GM19395 (cell line): ENCODE measurements at regions not wholly inside any gene's neighbourhood (a gene's known extent, or its start where the extent isn't known, plus 50 kb on each side); places are given as distances from the start of the nearest gene placed in this dataset.

Source experiments
- ATAC-seq: cut with Tn5 transposase; IDR thresholded peaks from one replicate; pipeline ENCODE4 v1.9.1; 2021; ENCODE audit warnings: mild to moderate bottlenecking, moderate library complexity; ENCODE audit not compliant: unreplicated experiment

DNA sequence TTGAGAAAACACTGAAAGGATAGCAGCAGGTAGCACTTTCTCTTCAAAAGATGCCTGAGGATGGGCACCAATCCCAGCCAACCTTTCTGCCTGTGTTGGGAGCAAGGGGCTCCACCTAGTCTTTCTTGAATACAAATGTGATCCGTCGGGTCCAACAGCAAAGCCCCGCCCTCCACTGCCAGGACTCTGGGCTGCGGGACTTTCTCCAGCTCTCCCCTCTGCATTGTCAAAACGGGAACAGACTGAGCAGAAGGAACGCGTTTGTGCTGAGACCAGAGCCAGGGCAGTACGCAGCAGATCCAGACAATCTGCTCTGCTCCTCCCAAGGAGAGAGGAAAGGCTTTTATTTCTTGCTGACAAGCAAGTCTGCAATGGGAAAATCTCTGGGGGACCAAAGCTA is 139.7 kb downstream of the SEC61B start:
- ATAC-seq: no peak

DNA sequence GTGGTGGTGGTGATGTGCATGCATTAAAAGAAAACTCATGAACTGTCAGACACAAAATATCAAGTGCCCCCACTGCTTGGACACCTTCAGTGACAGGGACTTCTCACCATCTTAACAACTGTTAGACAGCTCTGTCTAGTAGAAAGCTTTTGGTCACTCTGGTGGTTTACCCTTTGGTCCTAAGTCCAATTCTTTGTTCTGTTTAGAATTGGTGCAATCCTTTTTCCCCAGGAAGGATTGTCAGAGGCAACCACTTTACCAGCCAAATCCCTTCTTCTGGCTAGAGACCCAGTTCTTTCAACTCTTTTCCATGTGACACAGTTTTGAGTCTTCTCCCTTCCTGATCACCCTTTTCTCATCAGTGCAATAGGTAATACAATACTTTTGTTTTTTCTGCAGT is 140.2 kb downstream of the SEC61B start:
- no peak for ATAC-seq

DNA sequence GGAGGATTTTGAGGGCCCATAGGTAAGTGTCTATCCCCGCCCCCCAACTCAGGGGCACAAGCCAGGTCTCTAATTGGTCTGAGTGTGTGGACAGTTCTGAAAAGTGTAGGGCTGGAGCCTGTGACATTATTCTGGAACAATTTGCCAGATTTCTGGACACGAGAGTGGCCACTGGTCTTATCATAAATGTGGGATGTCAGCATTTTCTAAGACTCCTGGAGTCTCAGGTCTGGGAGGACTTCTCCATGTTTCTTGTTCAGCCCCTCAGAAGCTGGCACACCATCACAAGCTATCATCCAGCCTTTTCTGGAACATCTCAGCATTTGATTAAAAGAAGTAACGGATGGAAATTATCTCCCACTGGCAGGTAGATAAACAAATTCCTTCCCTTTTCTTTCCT is 141.4 kb downstream of the SEC61B start:
- ATAC-seq: no peak

DNA sequence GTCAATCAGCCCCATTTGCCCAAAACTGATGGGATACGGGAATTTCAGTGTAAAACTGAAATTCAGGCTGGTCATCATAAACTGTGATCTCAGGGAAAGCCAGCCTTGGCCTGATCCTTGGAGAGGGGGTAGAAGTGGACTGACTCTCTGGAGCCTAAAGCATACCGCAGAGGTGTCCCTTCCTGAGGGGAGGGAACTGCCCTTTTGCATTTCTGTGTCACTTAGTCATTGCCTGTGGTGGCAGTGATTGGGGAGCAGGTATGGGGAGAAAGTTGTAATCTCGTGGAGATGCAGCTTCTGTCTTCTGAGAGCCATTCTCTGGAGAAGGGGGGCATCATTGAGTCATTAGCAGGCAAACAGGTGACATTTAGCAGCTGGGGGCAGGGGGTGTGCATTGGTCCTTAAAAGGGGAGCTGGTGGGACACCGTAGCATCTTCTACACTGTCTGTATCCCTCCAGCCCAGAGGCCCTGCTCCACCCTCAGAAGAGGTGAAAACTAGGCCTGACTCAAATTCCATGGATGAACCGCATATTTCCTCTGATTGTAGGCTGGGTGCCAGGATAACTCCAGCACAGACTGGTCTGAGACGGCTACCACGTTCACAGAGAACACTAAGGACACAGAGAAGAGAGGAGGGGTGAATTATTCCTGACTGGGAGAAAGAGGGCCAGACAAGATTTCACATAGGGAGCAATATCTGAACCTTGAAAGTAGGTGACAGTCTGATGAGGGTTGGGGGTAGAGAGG is 143.3 kb downstream of the SEC61B start:
- no peak for ATAC-seq

DNA sequence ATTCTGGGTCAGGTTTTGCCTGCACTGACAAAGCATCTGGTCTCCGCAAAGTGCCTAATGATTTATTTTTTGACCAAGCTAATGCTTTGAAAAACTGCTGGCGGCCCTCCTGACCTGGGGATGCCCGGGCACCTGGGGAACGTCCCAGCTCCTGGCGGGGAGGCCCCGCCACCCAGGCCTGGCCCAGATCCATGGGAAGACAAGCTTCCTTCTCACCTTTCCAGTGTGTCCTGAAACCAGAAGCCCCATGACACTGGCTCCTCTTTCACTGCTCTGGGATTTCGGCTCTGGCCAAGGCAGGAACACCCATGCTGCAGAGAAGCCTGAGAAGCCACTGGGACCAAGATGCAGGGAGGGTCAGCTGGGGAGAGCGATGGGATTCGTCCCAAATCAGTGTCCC is 144.1 kb downstream of the SEC61B start:
- ATAC-seq: no peak

DNA sequence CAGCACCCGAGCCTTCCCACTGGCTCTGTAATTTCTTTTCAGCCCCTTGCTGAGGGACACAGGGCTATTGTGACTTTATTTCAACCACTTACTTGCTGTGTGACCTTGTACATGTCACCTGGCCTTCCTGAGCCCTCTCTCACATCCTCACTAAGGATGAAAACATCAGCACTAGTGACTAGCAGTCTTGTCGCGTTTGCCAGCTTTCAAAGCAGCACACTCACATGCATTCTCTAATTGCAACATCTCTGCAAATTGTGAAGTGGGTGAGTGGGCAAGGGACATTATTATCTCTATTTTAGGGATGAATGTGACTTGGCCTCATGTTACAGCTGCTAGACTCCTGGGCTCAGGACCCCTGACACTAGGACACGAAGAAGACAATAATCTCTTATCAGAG is 144.5 kb downstream of the SEC61B start:
- ATAC-seq: no peak

DNA sequence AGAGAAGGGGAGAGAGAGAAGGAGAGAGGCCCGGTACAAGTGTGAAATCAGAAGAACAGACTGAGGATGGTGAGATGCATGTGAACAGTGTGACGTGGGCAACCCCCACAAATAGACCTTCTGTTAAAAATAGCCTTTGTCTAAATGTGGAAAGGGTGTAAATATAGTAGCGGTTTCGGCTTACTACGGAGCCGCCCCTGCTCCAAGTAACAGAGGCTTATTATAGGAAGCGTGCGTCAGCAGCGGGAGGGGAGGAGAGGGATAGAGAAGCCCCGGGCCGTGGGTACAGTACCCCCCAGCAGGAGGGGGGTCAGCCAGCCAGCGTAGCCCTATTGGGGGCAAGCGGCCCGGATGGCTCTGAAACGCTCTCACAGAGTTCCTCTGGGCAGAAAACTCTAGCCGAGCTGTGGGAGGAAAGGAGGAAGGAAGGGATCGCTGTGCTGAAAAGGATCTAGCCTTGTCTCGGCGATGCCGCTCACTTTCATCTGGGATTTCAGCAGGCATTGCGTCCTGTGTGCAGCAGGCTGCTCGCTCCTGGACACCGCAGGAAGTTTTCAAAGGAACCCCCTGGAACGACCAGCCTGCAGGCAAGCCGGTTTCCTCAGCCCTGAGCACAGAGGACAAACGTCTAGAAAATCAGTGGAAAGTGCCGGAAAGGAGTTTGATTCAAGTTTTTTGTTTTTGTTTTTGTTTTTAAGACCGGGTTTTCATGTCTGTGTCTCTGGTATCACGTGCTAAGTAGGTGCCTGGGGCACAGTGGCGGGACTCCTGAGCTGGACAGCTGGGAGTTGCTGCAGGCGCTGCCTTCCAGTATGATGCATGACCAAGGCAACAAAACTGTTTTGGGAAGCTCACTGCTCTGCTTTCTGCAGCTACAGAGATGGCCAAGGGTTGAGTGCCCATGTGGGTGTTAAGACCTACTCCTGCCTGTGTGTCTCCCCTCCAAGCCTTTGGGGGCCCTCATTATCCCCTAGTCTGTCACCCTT is 146.6 kb downstream of the SEC61B start:
- peak; percentile 75 for ATAC-seq

DNA sequence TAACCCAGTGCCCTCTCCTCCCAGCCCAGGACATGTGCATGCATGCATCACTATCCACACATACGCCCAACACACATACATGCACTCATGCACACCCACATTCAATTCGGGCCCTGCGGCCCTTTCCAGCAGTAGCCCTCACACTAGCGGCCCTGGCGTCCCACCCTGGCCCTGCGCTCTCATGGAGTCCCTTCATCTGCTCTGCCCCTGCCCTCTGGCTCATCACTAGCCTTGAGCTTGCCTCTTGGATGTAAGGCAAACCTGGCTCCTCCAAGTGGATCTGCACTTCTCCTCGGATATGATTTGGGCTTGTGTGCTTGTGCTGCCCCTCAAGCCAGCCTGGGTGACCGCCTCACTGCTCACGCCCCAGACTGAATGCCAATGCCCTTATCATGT is 147.2 kb downstream of the SEC61B start:
- no peak for ATAC-seq

DNA sequence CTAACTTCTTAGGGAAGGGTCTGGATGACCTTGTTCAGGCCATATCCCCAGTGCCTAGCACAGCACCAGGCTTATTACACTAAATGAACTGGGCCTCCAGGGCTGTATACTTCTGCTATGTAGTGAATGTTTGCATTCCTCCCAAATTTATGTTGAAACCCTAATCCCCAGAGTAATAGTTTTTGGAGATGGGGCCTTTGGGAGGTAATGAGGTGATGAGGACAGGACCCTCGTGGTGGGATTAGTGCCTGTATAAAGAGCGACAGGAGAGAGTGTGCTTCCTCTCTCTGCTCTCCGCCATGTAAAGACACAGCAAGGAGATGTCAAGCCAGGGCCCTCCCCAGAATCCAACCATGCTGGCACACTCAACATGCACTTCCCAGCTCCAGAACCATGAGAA is 148.3 kb downstream of the SEC61B start:
- no peak for ATAC-seq

DNA sequence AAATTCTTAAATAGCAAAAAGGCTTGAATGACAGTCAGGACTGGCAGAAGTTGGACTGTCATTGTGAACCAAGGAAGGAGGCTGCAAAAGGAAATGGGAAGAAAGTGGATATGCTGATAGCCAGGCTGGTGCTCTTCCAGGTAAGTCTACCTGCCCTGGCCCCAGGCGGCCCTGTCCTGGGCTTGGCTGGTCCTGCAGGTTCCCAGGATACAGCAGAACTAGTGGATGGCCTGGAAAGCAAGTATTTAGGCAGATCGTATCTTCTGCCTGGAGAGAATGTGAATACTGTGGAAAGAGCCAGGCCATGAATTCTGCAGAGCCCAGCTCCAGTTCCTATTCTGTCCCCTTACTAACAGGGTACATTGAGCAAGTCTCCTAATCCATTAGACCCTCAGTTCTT is 149.3 kb downstream of the SEC61B start:
- ATAC-seq: no peak

DNA sequence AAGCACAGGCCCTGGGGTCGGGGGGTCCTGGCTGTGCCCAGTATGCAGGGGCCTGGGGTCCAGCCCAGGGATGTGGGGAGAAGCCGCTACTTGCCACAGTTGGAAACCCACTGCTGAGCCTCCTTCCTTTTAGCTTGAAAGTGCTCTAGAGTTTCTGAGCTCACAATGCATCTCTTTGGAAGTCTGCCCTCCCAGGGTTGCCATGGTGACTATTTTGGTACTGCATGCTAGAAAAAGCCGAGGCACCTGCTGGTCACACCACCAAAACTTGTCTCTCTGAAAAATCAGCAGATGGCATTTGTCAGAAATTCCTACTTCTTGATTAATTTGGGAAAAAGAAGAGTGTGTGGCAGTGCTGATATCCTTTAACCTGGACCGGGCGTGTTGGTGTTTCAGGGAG is 151.8 kb downstream of the SEC61B start:
- no peak for ATAC-seq

DNA sequence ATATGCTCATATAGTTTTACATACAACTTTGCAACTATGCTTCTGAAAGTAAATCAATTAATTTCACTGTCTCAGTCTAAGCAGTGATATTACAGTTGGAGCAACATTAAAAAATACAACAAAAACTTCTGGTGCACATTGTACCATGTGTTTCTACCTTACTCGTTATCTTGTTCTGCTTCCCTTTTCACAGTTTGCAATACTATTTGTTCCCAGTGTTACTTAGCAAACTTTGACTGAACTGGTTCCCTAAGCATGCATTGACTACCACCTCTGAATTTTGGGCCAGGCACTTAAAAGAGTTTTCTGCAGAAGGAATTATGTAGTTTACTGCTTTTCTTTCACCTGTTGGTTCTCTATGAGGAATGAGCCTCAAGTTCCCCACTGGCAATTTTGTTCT is 152.7 kb downstream of the SEC61B start:
- ATAC-seq: no peak

DNA sequence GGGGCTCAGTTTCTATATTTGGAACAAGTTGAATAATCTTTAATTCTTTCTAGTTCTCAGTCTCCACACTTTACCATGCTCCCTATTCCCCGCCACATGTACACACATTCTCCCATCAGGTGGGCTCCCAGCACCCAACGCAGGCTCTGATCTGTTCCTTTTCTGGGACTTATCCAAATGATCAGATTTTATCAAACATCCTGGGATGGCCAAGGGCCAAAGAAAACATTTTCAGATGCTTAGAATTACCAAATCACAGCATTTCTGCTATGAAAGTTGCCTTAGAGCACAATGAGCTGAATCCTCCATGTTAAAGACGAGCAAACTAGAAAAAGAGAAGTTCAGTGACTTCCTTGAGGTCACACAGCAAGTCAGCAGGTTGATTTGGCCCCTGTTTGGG is 153.4 kb downstream of the SEC61B start:
- no peak for ATAC-seq

DNA sequence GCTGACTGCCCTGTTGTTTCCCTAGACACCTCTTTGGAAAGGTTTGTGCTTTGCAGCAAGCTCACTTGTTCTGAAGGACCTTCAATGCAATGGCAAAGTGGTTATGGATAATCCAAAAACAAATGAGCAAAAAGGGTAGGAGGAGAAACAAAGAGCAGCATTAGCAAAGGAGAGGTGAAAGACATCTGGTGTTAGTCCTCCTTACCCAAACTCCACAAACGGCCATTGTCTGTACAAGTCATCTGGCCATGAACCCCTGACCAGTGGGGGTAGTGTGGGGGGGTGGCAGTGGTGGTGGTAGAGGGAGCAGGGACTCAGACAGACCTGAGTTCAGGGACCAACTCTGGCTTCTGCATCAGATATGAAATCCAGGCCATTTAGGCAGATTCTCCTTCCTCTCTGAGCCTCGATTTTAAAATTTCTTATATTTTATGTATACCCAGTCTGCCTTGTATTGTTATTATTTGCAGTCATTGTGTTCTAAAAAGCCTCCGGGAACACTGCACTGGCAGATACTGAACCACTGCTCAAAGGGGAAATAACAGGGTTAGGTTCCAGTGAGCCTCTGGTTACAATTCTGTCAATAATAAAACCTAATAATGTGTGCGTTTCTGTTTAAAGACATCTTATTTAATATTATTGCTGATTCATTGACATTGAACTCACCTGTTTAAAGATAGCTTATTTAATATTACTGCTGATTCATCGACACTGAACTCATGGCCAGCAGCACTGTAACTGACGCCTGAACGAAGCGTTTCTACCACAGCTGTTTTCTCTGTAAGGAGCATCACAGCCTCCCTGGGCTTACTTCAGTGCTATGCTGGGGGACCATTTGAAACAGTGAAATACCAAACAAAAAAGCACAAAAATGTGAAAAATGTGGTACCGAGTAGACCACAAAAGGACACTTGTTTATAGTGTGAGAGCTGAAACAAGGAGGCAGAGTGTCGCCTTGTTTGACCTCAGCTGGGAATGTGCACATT is 156.0 kb downstream of the SEC61B start:
- no peak for ATAC-seq

DNA sequence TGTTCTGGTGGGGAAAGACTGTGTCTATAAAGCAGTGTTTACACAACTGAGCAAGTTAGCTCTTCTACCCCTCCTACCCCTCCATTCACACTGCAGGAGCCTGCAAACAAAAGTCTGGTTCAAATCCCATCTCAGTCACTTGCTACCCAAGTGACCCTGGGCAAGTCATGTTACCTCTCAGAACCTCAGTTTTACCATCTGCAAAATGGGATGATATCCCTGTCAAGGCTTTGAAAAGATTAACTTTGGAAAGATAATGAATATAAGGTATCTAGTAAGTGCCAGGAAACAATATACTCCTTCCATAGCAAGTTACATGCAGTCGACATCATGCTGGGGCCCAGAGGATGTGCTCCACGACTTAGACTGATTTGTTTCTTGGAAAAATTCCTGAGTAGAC is 161.5 kb downstream of the SEC61B start:
- no peak for ATAC-seq

DNA sequence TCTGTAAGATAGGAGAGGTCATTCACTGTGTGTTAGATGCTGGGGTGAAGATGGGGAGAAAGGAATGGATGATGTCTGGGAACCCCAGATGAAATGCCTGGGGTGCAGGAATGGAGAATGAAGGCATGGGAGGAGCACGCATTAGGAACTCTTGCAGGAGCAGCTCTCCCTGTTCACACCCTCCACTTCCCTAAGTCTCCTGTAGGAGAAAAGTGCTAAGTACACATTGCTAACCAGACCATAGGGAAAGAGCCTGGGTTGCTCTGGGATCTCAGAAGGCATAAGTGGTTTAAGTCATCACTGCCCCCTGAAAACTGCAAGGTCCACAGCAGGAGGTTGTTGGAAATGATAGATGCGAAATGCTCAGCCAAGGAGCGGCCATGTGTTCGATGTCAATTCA is 163.1 kb downstream of the SEC61B start:
- no peak for ATAC-seq

DNA sequence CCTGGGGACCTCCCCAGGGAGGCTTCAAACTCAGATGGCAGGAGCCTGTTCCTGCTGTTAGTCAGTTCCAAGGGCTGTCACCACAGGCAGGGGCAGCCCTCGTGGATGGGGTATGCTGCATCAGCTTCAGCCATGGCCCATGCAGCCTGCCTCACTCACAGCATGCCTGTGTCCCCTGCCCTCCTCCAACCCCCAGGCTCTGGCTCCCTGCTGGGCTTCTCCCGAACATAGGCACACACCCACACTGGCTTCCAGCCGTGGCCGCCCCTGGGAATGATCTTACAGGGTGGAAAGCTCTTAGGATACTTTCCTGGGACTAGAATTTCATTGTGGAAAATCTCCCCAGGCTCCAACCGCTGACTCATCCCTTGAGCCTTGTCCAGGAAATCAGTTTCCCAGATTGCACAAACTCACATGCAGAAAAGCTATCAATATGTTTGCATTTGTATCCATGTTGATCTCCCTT is 163.8 kb downstream of the SEC61B start:
- ATAC-seq: no peak

DNA sequence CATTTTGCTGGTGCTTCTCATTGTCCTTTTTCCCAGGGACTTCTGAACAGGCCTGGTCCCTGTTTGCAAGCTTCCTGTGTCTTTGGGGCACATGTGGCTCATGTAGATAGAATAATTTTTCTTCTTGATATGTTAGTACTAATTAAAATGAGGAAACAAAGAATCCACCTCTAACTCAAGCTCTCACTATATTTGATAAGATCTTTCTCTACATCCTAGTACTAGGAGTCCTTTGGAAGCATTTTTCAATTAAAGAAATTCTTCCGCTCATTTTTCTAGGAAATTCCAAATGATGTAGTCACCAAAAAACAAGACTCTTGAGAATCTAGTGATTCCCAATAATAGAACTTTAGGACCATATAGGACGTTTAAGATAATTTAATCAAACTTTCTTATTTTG is 165.3 kb downstream of the SEC61B start:
- no peak for ATAC-seq

DNA sequence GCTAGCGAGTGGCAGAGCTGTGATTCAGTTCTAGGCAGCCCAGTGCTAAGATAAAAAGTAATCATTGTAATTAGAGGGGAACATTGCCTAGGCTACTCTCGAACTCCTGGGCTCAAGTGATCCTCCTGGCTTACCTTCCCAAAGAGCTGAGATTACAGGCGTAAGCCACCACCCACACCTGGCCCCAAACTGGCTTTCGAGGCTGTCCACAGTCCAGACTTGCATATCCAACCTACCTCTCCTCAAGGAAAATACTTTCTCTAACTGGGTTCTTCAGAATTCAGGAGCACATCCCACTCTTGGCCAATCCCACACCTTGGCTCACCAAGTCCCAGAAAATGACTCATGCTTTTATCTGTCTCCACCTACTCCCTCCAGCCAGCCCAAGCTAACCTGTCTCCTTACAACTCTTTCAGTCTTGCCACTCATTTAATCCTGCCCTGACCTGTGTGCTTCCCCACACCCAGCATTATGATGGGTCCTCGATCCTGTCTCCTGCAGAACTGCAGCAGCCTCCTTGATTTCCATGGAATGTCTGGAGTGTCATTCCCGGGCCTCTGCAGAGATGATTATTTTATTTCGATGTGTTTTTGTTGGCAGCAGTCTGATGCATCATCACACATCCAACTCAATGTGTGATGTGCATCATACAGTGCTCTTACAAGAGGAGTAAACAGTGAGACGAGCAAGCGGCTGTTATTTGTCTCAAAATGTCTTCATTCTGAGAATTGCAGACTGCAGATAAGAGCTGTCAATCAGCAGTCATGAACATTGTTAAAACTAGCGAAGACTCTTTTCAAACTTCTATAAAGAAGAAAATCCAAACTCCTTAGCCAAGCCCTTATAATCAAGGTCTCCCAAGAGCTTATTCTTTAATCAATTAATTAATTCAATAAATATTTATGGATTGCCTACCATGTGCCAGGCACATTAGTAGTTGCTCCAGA is 167.3 kb downstream of the SEC61B start:
- ATAC-seq: no peak
